ENCODE measurements at regions not wholly inside any gene's neighbourhood (a gene's known extent, or its start where the extent isn't known, plus 50 kb on each side); places are given as distances from the start of the nearest gene placed in this dataset.

DNA sequence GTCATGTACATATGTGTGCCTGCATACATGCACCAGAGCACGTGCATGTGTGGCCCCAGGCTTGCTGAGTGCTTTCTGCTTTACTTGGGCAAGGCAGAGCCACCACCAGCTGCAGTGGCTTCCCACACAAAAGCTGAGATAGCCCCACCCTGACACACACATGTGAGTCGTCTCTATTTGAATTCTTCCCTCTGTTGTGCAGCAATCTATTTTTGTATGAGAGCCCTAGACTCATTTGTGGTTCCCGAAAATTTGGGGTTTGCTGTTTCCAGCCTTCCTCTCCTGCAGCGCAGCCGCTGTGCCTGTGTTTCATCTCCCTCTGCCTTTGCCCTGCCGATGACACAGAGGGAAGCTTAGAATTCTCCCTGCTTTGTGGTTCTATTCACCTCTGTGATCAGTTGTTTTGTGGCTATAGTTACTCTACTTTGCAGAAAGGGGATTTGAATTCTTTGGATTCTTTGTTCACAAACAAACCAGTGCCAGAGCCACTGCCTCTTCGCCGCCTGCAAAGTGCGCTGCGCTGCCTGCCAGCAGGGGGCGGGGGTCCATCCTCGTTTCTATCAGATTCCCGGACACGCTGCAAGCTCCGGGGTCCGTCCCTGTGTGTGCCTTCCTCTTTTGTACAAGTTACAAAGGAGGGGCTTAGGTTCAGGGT is 95.8 kb upstream of the DAP start:
- Histone ChIP-seq H3K36me3 (ENCODE audit: control insufficient read depth, insufficient read depth, low read length) (no peaks in the 10 kb centered on the region), H4K20me1 (ENCODE audit: control insufficient read depth, extremely low read depth, insufficient read depth, low read length) (no peaks in the 10 kb centered on the region), H3K4me3 (replicated peaks in 1 of 4; ENCODE audit: control extremely low read depth in 1 of 4, insufficient read depth in 1 of 4, low read depth in 3 of 4, low read length in 4 of 4) (peak overlapping the region in 3 of 4 experiments; percentile 9 to 29 (median 18)), H3K9ac (ENCODE audit: insufficient read depth, low read length) (no peak overlapping the region), H3K79me2 (ENCODE audit: control insufficient read depth, insufficient read depth, low read length) (no peaks in the 10 kb centered on the region), H2AFZ (ENCODE audit: low read length) (peak overlapping the region; percentile 71), H3K27ac (ENCODE audit: insufficient read depth, low read length) (no peak overlapping the region), H3K4me2 (ENCODE audit: extremely low read depth, insufficient read depth, low read length) (peak overlapping the region; percentile 73), H3K27me3 (ENCODE audit: control insufficient read depth, insufficient read depth, low read length) (no peaks in the 10 kb centered on the region), H3K9me3 (ENCODE audit: control insufficient read depth, insufficient read depth, low read depth, low read length) (no peaks in the 10 kb centered on the region), H3K4me1 (ENCODE audit: control insufficient read depth, extremely low read depth, insufficient read depth, low read length) (peaks cover 6% of the 10 kb centered on the region)
- TF ChIP-seq, protein P1, sequence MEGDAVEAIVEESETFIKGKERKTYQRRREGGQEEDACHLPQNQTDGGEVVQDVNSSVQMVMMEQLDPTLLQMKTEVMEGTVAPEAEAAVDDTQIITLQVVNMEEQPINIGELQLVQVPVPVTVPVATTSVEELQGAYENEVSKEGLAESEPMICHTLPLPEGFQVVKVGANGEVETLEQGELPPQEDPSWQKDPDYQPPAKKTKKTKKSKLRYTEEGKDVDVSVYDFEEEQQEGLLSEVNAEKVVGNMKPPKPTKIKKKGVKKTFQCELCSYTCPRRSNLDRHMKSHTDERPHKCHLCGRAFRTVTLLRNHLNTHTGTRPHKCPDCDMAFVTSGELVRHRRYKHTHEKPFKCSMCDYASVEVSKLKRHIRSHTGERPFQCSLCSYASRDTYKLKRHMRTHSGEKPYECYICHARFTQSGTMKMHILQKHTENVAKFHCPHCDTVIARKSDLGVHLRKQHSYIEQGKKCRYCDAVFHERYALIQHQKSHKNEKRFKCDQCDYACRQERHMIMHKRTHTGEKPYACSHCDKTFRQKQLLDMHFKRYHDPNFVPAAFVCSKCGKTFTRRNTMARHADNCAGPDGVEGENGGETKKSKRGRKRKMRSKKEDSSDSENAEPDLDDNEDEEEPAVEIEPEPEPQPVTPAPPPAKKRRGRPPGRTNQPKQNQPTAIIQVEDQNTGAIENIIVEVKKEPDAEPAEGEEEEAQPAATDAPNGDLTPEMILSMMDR (conservative IDR thresholded peaks at IDR 0.05 in 1 of 2, IDR thresholded peaks at IDR 0.05 in 1 of 2; ENCODE audit: low read depth in 1 of 2, low read length in 2 of 2), result peak; percentile 93 to 96
- TF ChIP-seq EZH2 (IDR thresholded peaks at IDR 0.05; ENCODE audit: low read length, missing control alignments), result no peak
- DNase-seq (ENCODE audit: low read depth in 2 of 2), result peak; percentile 51 to 91

DNA sequence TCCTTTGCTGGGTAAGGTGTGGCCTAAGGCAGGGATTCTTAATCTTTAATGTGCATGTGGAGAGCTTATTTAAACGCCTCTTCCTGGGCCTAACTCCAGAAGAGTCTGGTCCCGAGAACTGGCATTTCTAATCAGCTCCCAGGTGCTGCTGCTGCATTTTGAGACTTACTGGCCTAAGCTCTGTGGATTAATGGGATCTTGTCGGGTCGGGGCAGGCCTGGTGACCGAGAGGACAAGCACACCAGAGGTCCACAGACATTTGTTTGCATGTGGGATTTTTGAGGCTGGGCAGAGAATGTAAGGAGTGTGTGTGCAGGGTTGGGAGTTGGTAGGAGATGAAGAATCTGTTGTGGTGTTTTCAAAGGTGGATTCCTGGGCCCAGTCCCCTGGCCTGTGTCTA is 95.0 kb upstream of the DAP start:
- Histone ChIP-seq H3K9ac (ENCODE audit: insufficient read depth, low read length) (no peak overlapping the region), H3K4me3 (replicated peaks in 1 of 4; ENCODE audit: control extremely low read depth in 1 of 4, insufficient read depth in 1 of 4, low read depth in 3 of 4, low read length in 4 of 4) (no peak overlapping the region), H3K27ac (ENCODE audit: insufficient read depth, low read length) (no peak overlapping the region), H4K20me1 (ENCODE audit: control insufficient read depth, extremely low read depth, insufficient read depth, low read length) (no peaks in the 10 kb centered on the region), H3K36me3 (ENCODE audit: control insufficient read depth, insufficient read depth, low read length) (no peaks in the 10 kb centered on the region), H2AFZ (ENCODE audit: low read length) (no peak overlapping the region), H3K79me2 (ENCODE audit: control insufficient read depth, insufficient read depth, low read length) (no peaks in the 10 kb centered on the region), H3K9me3 (ENCODE audit: control insufficient read depth, insufficient read depth, low read depth, low read length) (no peaks in the 10 kb centered on the region), H3K27me3 (ENCODE audit: control insufficient read depth, insufficient read depth, low read length) (no peaks in the 10 kb centered on the region), H3K4me2 (ENCODE audit: extremely low read depth, insufficient read depth, low read length) (no peak overlapping the region), H3K4me1 (ENCODE audit: control insufficient read depth, extremely low read depth, insufficient read depth, low read length) (peaks cover 6% of the 10 kb centered on the region)
- TF ChIP-seq EZH2 (IDR thresholded peaks at IDR 0.05; ENCODE audit: low read length, missing control alignments), result no peak
- DNase-seq (ENCODE audit: low read depth in 2 of 2), result no peak

DNA sequence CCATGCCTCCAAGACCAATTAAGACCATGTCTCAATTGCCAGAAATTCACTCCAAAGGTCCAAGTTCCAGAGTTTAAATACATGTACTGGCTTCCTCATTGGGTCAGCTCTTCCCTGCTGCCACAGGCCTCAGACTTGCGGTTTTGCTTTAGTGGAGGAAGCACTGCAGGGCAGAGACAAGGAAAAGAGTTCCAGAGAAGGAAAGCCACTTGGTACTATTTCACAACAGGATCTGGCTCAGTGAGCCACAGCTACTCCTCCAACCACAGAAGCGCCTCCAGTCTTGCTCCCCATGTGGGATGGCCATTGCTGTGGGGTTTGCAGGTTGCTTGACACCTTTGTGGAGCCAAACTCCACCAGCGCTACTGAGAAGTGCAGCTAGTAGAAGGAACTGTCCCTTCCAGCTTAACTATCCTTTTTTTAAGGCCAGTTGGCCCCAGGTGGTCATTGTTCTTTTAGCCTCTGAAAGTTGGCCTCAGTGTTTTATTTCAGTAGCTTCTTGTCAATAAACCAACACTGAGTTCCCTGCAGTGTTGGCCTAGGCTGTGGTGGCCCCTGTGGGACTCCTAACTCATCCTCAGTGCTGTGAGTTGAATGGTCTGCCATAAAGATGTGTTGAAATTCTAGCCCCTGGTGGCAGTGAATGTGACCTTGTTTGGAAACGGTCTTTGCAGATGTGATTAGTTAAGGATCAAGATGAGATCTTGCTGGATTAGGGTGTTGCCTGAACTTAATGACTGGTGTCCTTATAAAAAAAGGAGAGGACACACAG is 93.7 kb upstream of the DAP start:
- H3K79me2 ChIP-seq (ENCODE audit: control insufficient read depth, insufficient read depth, low read length), result no peaks in the 10 kb centered on the region
- H3K4me1 ChIP-seq (ENCODE audit: control insufficient read depth, extremely low read depth, insufficient read depth, low read length), result peaks cover 6% of the 10 kb centered on the region
- H3K9me3 ChIP-seq (ENCODE audit: control insufficient read depth, insufficient read depth, low read depth, low read length), result no peaks in the 10 kb centered on the region
- H3K27me3 ChIP-seq (ENCODE audit: control insufficient read depth, insufficient read depth, low read length), result no peaks in the 10 kb centered on the region
- TF ChIP-seq, protein P1 (conservative IDR thresholded peaks at IDR 0.05 in 1 of 2, IDR thresholded peaks at IDR 0.05 in 1 of 2; ENCODE audit: low read depth in 1 of 2, low read length in 2 of 2), result no peak
- no peak for TF ChIP-seq EZH2 (IDR thresholded peaks at IDR 0.05; ENCODE audit: low read length, missing control alignments)
- no peak overlapping the region for H3K9ac ChIP-seq (ENCODE audit: insufficient read depth, low read length)
- no peak overlapping the region for H3K4me3 ChIP-seq (replicated peaks in 1 of 4; ENCODE audit: control extremely low read depth in 1 of 4, insufficient read depth in 1 of 4, low read depth in 3 of 4, low read length in 4 of 4)
- H4K20me1 ChIP-seq (ENCODE audit: control insufficient read depth, extremely low read depth, insufficient read depth, low read length), result no peaks in the 10 kb centered on the region
- no peak overlapping the region for H3K4me2 ChIP-seq (ENCODE audit: extremely low read depth, insufficient read depth, low read length)
- H3K36me3 ChIP-seq (ENCODE audit: control insufficient read depth, insufficient read depth, low read length), result no peaks in the 10 kb centered on the region
- no peak for DNase-seq (ENCODE audit: low read depth in 2 of 2)
- no peak overlapping the region for H3K27ac ChIP-seq (ENCODE audit: insufficient read depth, low read length)
- H2AFZ ChIP-seq (ENCODE audit: low read length), result no peak overlapping the region
